ENCODE measurements at regions not wholly inside any gene's neighbourhood (a gene's known extent, or its start where the extent isn't known, plus 50 kb on each side); places are given as distances from the start of the nearest gene placed in this dataset.

GRCh38 chr6:56904068-56904467 lies 50.8 kb upstream of the BEND6 start:
- no peak overlapping the region for H3K4me3 ChIP-seq

GRCh38 chr6:56902641-56903464 lies 52.1 kb upstream of the BEND6 start:
- intact Hi-C loops (cut with DNase I) = loop anchor here (1.0 kb wide), 1 partner anchor 115 kb away; no protein-coding TSS in a partner anchor
- DNase-seq (ENCODE audit: low spot score in 2 of 2) = no peak
- Histone ChIP-seq H3K27ac (no peak overlapping the region), H3K27me3 (no peaks in the 10 kb centered on the region), H3K36me3 (no peaks in the 10 kb centered on the region), H3K4me1 (no peaks in the 10 kb centered on the region), H3K4me3 (no peak overlapping the region), H3K9me3 (no peaks in the 10 kb centered on the region)
- TF ChIP-seq CTCF (IDR thresholded peaks at IDR 0.05) = peak in 2 of 3 experiments; percentile 72 to 78

More at GRCh38 chr6:56904068-56904467, 50.8 kb upstream of the BEND6 start:
- DNase-seq (ENCODE audit: low spot score in 2 of 2) = no peak
- Histone ChIP-seq H3K9me3 (no peaks in the 10 kb centered on the region), H3K4me1 (no peaks in the 10 kb centered on the region), H3K27ac (no peak overlapping the region), H3K27me3 (no peaks in the 10 kb centered on the region), H3K36me3 (no peaks in the 10 kb centered on the region)
- intact Hi-C loops (cut with DNase I) = loop anchor here (1.0 to 2.0 kb wide), 3 partner anchors 55 to 413 kb away; partner anchors contain the start of gene PRIM2
- TF ChIP-seq CTCF (IDR thresholded peaks at IDR 0.05) = no peak

- TF ChIP-seq CTCF (IDR thresholded peaks at IDR 0.05) = no peak
Measured at GRCh38 chr6:56900784-56901183, 54.1 kb upstream of the BEND6 start.

GRCh38 chr6:56899753-56900152 lies 55.2 kb upstream of the BEND6 start:
- DNase-seq (ENCODE audit: low spot score in 2 of 2) = no peak
- no peaks in the 10 kb centered on the region for H3K36me3 ChIP-seq
- TF ChIP-seq CTCF (IDR thresholded peaks at IDR 0.05) = no peak
- intact Hi-C loops (cut with DNase I) = no loop called here
- no peak overlapping the region for H3K4me3 ChIP-seq
- H3K27ac ChIP-seq = peak overlapping the region in 1 of 2 donors; percentile 46
- H3K9me3 ChIP-seq = no peaks in the 10 kb centered on the region
- no peaks in the 10 kb centered on the region for H3K27me3 ChIP-seq
- H3K4me1 ChIP-seq = no peaks in the 10 kb centered on the region

More at GRCh38 chr6:56900784-56901183, 54.1 kb upstream of the BEND6 start:
- Histone ChIP-seq H3K27me3 (no peaks in the 10 kb centered on the region), H3K36me3 (no peaks in the 10 kb centered on the region), H3K4me3 (no peak overlapping the region), H3K27ac (no peak overlapping the region), H3K9me3 (no peaks in the 10 kb centered on the region), H3K4me1 (no peaks in the 10 kb centered on the region)
- intact Hi-C loops (cut with DNase I) = no loop called here
- no peak for DNase-seq (ENCODE audit: low spot score in 2 of 2)

- H3K27ac ChIP-seq = peak overlapping the region in 1 of 2 donors; percentile 46
- no peak for DNase-seq (ENCODE audit: low spot score in 2 of 2)
- intact Hi-C loops (cut with DNase I) = no loop called here
- H3K4me3 ChIP-seq = no peak overlapping the region
- no peaks in the 10 kb centered on the region for H3K27me3 ChIP-seq
- no peaks in the 10 kb centered on the region for H3K36me3 ChIP-seq
- no peaks in the 10 kb centered on the region for H3K4me1 ChIP-seq
- no peak for TF ChIP-seq CTCF (IDR thresholded peaks at IDR 0.05)
- no peaks in the 10 kb centered on the region for H3K9me3 ChIP-seq
Measured at GRCh38 chr6:56899311-56899710, 55.6 kb upstream of the BEND6 start.

Measured in ascending aorta (tissue), 2 donors.